Spleen (tissue), 11 donors: ENCODE measurements at regions not wholly inside any gene's neighbourhood (a gene's known extent, or its start where the extent isn't known, plus 50 kb on each side); places are given as distances from the start of the nearest gene placed in this dataset.

Source experiments
- DNase-seq: peaks from one replicate; pipeline ENCODE4 v3.0.0-alpha.2; 2020
- H3K27ac ChIP-seq, 8 donors: fragments of 200-600 bp; sonication (generic) in 7 of 8; 1 replicate in 4 of 8; 2 replicates in 4 of 8; pipeline versions ENCODE4 v1.5.0 to v1.8.0; 2016 to 2021; ENCODE audit warnings: inconsistent platforms in 4 of 8, mild to moderate bottlenecking in 4 of 8, moderate library complexity in 1 of 8
- H3K27me3 ChIP-seq, 7 donors: fragments of 200-600 bp; sonication (generic) in 6 of 7; replicated peaks in 1 of 7; 1 replicate in 4 of 7; 2 replicates in 3 of 7; pipeline versions ENCODE4 v1.5.0 to v1.8.0; 2016 to 2021; ENCODE audit warnings: inconsistent platforms in 3 of 7, mild to moderate bottlenecking in 1 of 7
- H3K36me3 ChIP-seq, 6 donors: fragments of 200-600 bp; sonication (generic) in 5 of 6; 1 replicate in 4 of 6; 2 replicates in 2 of 6; pipeline versions ENCODE4 v1.5.0 to v1.8.0; 2016 to 2021; ENCODE audit warnings: inconsistent platforms in 2 of 6
- H3K4me1 ChIP-seq, 6 donors: fragments of 200-600 bp; sonication (generic) in 5 of 6; 1 replicate in 3 of 6; 2 replicates in 3 of 6; pipeline versions ENCODE4 v1.5.0 to v1.8.0; 2016 to 2021; ENCODE audit warnings: inconsistent platforms in 3 of 6
- H3K4me3 ChIP-seq, 8 donors: fragments of 200-600 bp; sonication (generic) in 7 of 8; 1 replicate in 4 of 8; 2 replicates in 4 of 8; pipeline versions ENCODE4 v1.5.0 to v1.8.0; 2016 to 2021; ENCODE audit warnings: inconsistent platforms in 4 of 8, mild to moderate bottlenecking in 4 of 8, moderate library complexity in 2 of 8
- H3K9me3 ChIP-seq, 8 donors: fragments of 200-600 bp; sonication (generic) in 7 of 8; 1 replicate in 4 of 8; 2 replicates in 4 of 8; pipeline versions ENCODE4 v1.5.0 to v1.8.0; 2016 to 2021; ENCODE audit warnings: inconsistent platforms in 4 of 8
- CTCF ChIP-seq, 11 experiments: fragments of 200-600 bp in 7 of 11; fragments of 450-650 bp in 4 of 11; sonication (generic) in 4 of 11; IDR thresholded peaks in 8 of 11; conservative IDR thresholded peaks in 3 of 11; 1 replicate in 7 of 11; 2 replicates in 4 of 11; pipeline versions ENCODE4 v1.4.0 to v1.8.0; 2016 to 2021; ENCODE audit warnings: antibody characterized with exemption in 11 of 11, inconsistent platforms in 4 of 11, mild to moderate bottlenecking in 1 of 11
- POLR2A ChIP-seq, 3 donors: fragments of 450-650 bp; IDR thresholded peaks; one replicate each; pipeline ENCODE4 v1.5.1; 2017; ENCODE audit warnings: antibody characterized with exemption in 3 of 3, mild to moderate bottlenecking in 1 of 3
- POLR2AphosphoS5 ChIP-seq, 3 donors: sonication (generic); formaldehyde crosslinking; IDR thresholded peaks; one replicate each; pipeline ENCODE4 v1.5.1; 2017; ENCODE audit warnings: antibody characterized with exemption in 3 of 3
- WGBS, 5 donors: extraction: QIAGEN DNeasy Blood & Tissue Kit in 3 of 5; methylation state at CpG; one replicate each; pipeline versions ENCODE4 v1.1.5 to v1.1.7; 2013 to 2018; 5-methylcytosine and 5-hydroxymethylcytosine counted together
- intact Hi-C: fragments of 100-400 bp; cut with DNase I; formaldehyde crosslinking; loops from one replicate; pipeline ENCODE4 v1.15.0; 2023; ENCODE audit warnings: low total_unique reads
- donor health status: healthy with polysubstance abuse.
- donor health status: DM: no; HTN: no; CAD: no; lungs with moderate emphysema.
- donor health status: DM: no; HTN: no; CAD: no.
- donor health status: Bipolar disorder and iron deficiency.
- donor health status: healthy.
- donor health status: DM: no; HTN: no; CAD: no.
- donor health status: DM: yes; HTN: yes; CAD: no.

- no peak for DNase-seq
- H3K27ac ChIP-seq = no peak overlapping the region
- TF ChIP-seq POLR2A (IDR thresholded peaks at IDR 0.05) (no peak), CTCF (IDR thresholded peaks at IDR 0.05 in 8 of 11, conservative IDR thresholded peaks at IDR 0.05 in 3 of 11) (no peak), POLR2AphosphoS5 (IDR thresholded peaks at IDR 0.05) (no peak)
- H3K36me3 ChIP-seq = no peaks in the 10 kb centered on the region
- H3K9me3 ChIP-seq = no peaks in the 10 kb centered on the region
- intact Hi-C loops = no loop called here
- H3K4me3 ChIP-seq = no peak overlapping the region
- WGBS, 5 donors = 88 to 97% (median 91%) methylated on average over 1 of the region's 1 CpG
- H3K4me1 ChIP-seq = peaks cover 0 to 6% (median 0%) of the 10 kb centered on the region in 6 donors
- H3K27me3 ChIP-seq = no peaks in the 10 kb centered on the region
Measured at GRCh38 chr3:31182661-31183060, 288.2 kb upstream of the GADL1 start.

DNA sequence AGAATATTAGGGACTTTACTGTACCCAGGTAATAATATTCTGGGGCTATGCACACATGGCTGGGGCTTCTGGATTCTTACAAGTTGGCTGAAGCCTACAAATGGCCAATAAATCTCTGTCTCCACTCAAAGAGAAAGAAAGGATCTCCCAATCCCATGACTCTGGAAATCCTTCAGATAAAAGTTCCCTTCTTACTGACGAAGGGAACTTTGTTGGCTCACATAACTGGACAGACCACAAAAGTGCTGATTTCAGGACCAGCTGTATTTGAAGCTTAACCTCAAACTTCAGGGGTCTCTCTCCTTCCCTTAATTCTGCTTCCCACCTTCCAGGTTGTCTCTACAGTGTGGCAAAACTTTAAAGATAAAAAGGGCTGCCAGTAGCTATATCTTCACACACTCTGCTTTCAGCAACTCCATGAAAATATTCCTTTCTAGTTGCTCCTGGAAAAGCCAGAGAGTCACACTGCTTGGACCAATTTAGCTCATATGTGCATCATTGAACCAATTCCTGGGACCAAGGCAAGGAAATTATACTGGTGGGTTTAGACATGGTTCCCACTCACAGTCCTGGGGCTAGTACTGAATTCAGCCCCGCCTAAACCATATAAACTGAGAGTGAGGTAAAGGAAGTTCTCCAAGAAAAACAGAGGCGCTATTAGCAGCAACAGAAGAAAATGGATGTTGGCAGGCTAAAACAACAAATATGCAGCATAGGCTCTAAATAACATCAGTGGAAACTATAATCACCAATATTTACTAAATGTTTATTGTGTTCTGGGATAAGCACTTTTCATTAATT, 290.0 kb upstream of the GADL1 start:
- H3K4me3 ChIP-seq = no peak overlapping the region
- H3K4me1 ChIP-seq = no peaks in the 10 kb centered on the region
- H3K9me3 ChIP-seq = no peaks in the 10 kb centered on the region
- no peak for DNase-seq
- intact Hi-C loops = no loop called here
- H3K27ac ChIP-seq = no peak overlapping the region
- TF ChIP-seq POLR2AphosphoS5 (IDR thresholded peaks at IDR 0.05) = no peak
- TF ChIP-seq POLR2A (IDR thresholded peaks at IDR 0.05) = no peak
- TF ChIP-seq CTCF (IDR thresholded peaks at IDR 0.05 in 8 of 11, conservative IDR thresholded peaks at IDR 0.05 in 3 of 11) = no peak
- 74 to 90% (median 78%) methylated on average over 3 of the region's 3 CpGs for WGBS, 5 donors
- no peaks in the 10 kb centered on the region for H3K36me3 ChIP-seq
- H3K27me3 ChIP-seq = no peaks in the 10 kb centered on the region

GRCh38 chr3:31185062-31185357, 290.5 kb upstream of the GADL1 start:
- intact Hi-C loops = no loop called here
- DNase-seq = no peak
- Histone ChIP-seq H3K4me3 (no peak overlapping the region), H3K9me3 (no peaks in the 10 kb centered on the region), H3K27me3 (no peaks in the 10 kb centered on the region), H3K36me3 (no peaks in the 10 kb centered on the region), H3K27ac (no peak overlapping the region), H3K4me1 (no peaks in the 10 kb centered on the region)
- 81 to 96% (median 91%) methylated on average over 2 of the region's 2 CpGs for WGBS, 5 donors
- no peak for TF ChIP-seq CTCF (IDR thresholded peaks at IDR 0.05 in 8 of 11, conservative IDR thresholded peaks at IDR 0.05 in 3 of 11)
- no peak for TF ChIP-seq POLR2AphosphoS5 (IDR thresholded peaks at IDR 0.05)

GRCh38 chr3:31186041-31186440, 291.6 kb upstream of the GADL1 start:
- no peak for TF ChIP-seq POLR2A (IDR thresholded peaks at IDR 0.05)
- TF ChIP-seq POLR2AphosphoS5 (IDR thresholded peaks at IDR 0.05) = no peak
- TF ChIP-seq CTCF (IDR thresholded peaks at IDR 0.05 in 8 of 11, conservative IDR thresholded peaks at IDR 0.05 in 3 of 11) = no peak
- Histone ChIP-seq H3K36me3 (no peaks in the 10 kb centered on the region), H3K27me3 (no peaks in the 10 kb centered on the region), H3K27ac (no peak overlapping the region), H3K9me3 (no peaks in the 10 kb centered on the region), H3K4me3 (no peak overlapping the region), H3K4me1 (no peaks in the 10 kb centered on the region)
- intact Hi-C loops = no loop called here
- no peak for DNase-seq
- 68 to 90% (median 81%) methylated on average over 4 of the region's 4 CpGs for WGBS, 5 donors
